HEK293 (cell line): ENCODE measurements at regions not wholly inside any gene's neighbourhood (a gene's known extent, or its start where the extent isn't known, plus 50 kb on each side); places are given as distances from the start of the nearest gene placed in this dataset.

ENCODE experiments used
- CTCF ChIA-PET: fragments of 350-600 bp; formaldehyde crosslinking; extraction: SDS; loops from one replicate; lab custom pipeline; 2021; ENCODE audit warnings: antibody characterized with exemption; lab: Yijun Ruan, JAX
- POLR2A ChIA-PET: fragments of 300-600 bp; formaldehyde crosslinking; extraction: SDS; loops from one replicate; lab custom pipeline; 2020; ENCODE audit warnings: antibody characterized with exemption, inconsistent platforms; lab: Yijun Ruan, JAX
- H3K27ac ChIP-seq: fragments of 200-500 bp; sonication (Bioruptor generic); 2 replicates; pipeline ENCODE4 v1.5.1; 2014; ENCODE audit warnings: low read depth, low read length, control low read depth, inconsistent platforms; ENCODE audit errors: extremely low read depth
- H3K36me3 ChIP-seq, 2 experiments: fragments of 200-500 bp in 1 of 2; sonication (Bioruptor generic) in 1 of 2; 1 replicate in 1 of 2; 2 replicates in 1 of 2; pipeline ENCODE4 v1.5.1; 2014 to 2017; ENCODE audit warnings: inconsistent platforms in 2 of 2, low read length in 2 of 2; ENCODE audit not compliant: control insufficient read depth in 2 of 2, insufficient read depth in 1 of 2
- H3K4me1 ChIP-seq: fragments of 200-500 bp; sonication (Bioruptor generic); 2 replicates; pipeline ENCODE4 v1.5.1; 2014; ENCODE audit warnings: mild to moderate bottlenecking, low read length, inconsistent platforms; ENCODE audit not compliant: control insufficient read depth, insufficient read depth
- H3K4me3 ChIP-seq: 2 replicates; pipeline ENCODE4 v1.5.1; 2011; ENCODE audit warnings: low read depth, mild to moderate bottlenecking, control low read depth, low read length, moderate library complexity
- H3K9me3 ChIP-seq: fragments of 200-500 bp; sonication (Bioruptor generic); 2 replicates; pipeline ENCODE4 v1.5.1; 2014; ENCODE audit warnings: low read depth, low read length, inconsistent platforms; ENCODE audit not compliant: control insufficient read depth, insufficient read depth
- ELK4 ChIP-seq: IDR thresholded peaks from 2 replicates; pipeline ENCODE4 v1.6.1; 2011; ENCODE audit warnings: mild to moderate bottlenecking, low read depth, low read length, borderline replicate concordance
- GLIS2 ChIP-seq: fragments of 450-650 bp; formaldehyde crosslinking; IDR thresholded peaks from 2 replicates; pipeline ENCODE4 v1.5.1; 2016; ENCODE audit warnings: missing biosample characterization, missing genetic modification characterization
- KLF7 ChIP-seq: fragments of 450-650 bp; formaldehyde crosslinking; IDR thresholded peaks from 2 replicates; pipeline ENCODE4 v1.5.1; 2016; ENCODE audit warnings: missing biosample characterization, missing genetic modification characterization, borderline replicate concordance
- MEIS1 ChIP-seq: sonication (generic); formaldehyde crosslinking; IDR thresholded peaks from 2 replicates; pipeline ENCODE4 v1.8.1; 2022; ENCODE audit warnings: missing genetic modification reagents, mild to moderate bottlenecking, borderline replicate concordance
- MYNN ChIP-seq: fragments of 450-650 bp; formaldehyde crosslinking; IDR thresholded peaks from 2 replicates; pipeline ENCODE4 v1.5.1; 2016; ENCODE audit warnings: missing biosample characterization, missing genetic modification characterization, borderline replicate concordance
- PRDM10 ChIP-seq: fragments of 450-650 bp; formaldehyde crosslinking; IDR thresholded peaks from 2 replicates; pipeline ENCODE4 v1.5.1; 2016; ENCODE audit warnings: missing biosample characterization, missing genetic modification characterization
- RBAK ChIP-seq: fragments of 450-650 bp; formaldehyde crosslinking; IDR thresholded peaks from 2 replicates; pipeline ENCODE4 v1.5.1; 2016; ENCODE audit warnings: missing biosample characterization, missing genetic modification characterization
- ZBTB49 ChIP-seq: fragments of 450-650 bp; formaldehyde crosslinking; IDR thresholded peaks from 2 replicates; pipeline ENCODE4 v1.5.1; 2016; ENCODE audit warnings: missing biosample characterization, missing genetic modification characterization, low read depth
- ZBTB6 ChIP-seq: fragments of 450-650 bp; formaldehyde crosslinking; IDR thresholded peaks from 2 replicates; pipeline ENCODE4 v1.5.1; 2017; ENCODE audit warnings: missing biosample characterization, missing genetic modification characterization
- ZFP37 ChIP-seq: fragments of 450-650 bp; formaldehyde crosslinking; IDR thresholded peaks from 2 replicates; pipeline ENCODE4 v1.5.1; 2016; ENCODE audit warnings: missing biosample characterization, missing genetic modification characterization
- ZIC2 ChIP-seq: fragments of 450-650 bp; formaldehyde crosslinking; IDR thresholded peaks from 2 replicates; pipeline ENCODE4 v1.5.1; 2016; ENCODE audit warnings: missing biosample characterization, missing genetic modification characterization
- ZNF16 ChIP-seq: fragments of 450-650 bp; formaldehyde crosslinking; IDR thresholded peaks from 2 replicates; pipeline ENCODE4 v1.5.1; 2016; ENCODE audit warnings: low read depth, missing biosample characterization, missing genetic modification characterization
- ZNF174 ChIP-seq: fragments of 450-650 bp; formaldehyde crosslinking; IDR thresholded peaks from 2 replicates; pipeline ENCODE4 v1.5.0; 2017; ENCODE audit warnings: missing biosample characterization, mild to moderate bottlenecking, missing genetic modification characterization
- ZNF202 ChIP-seq: fragments of 450-650 bp; formaldehyde crosslinking; IDR thresholded peaks from 2 replicates; pipeline ENCODE4 v1.5.1; 2016; ENCODE audit warnings: missing biosample characterization, missing genetic modification characterization, borderline replicate concordance
- ZNF324 ChIP-seq: fragments of 450-650 bp; formaldehyde crosslinking; IDR thresholded peaks from 2 replicates; pipeline ENCODE4 v1.5.1; 2016; ENCODE audit warnings: missing biosample characterization, missing genetic modification characterization
- ZNF37A ChIP-seq: fragments of 450-650 bp; IDR thresholded peaks from 2 replicates; pipeline ENCODE4 v1.5.1; 2018; ENCODE audit warnings: missing biosample characterization, missing genetic modification characterization
- ZNF391 ChIP-seq: fragments of 450-650 bp; formaldehyde crosslinking; IDR thresholded peaks from 2 replicates; pipeline ENCODE4 v1.5.1; 2016; ENCODE audit warnings: low read depth, missing biosample characterization, missing genetic modification characterization, borderline replicate concordance
- ZNF404 ChIP-seq: fragments of 450-650 bp; formaldehyde crosslinking; IDR thresholded peaks from 2 replicates; pipeline ENCODE4 v1.5.1; 2017; ENCODE audit warnings: missing biosample characterization, missing genetic modification characterization
- ZNF548 ChIP-seq: fragments of 450-650 bp; formaldehyde crosslinking; IDR thresholded peaks from 2 replicates; pipeline ENCODE4 v1.5.1; 2016; ENCODE audit warnings: missing biosample characterization, missing genetic modification characterization
- ZNF561 ChIP-seq: fragments of 450-650 bp; IDR thresholded peaks from 2 replicates; pipeline ENCODE4 v1.5.1; 2018; ENCODE audit warnings: missing biosample characterization, missing genetic modification characterization, borderline replicate concordance
- ZNF792 ChIP-seq: fragments of 450-650 bp; formaldehyde crosslinking; IDR thresholded peaks from 2 replicates; pipeline ENCODE4 v1.5.1; 2016; ENCODE audit warnings: missing biosample characterization, missing genetic modification characterization
- ZSCAN16 ChIP-seq: fragments of 450-650 bp; formaldehyde crosslinking; IDR thresholded peaks from 2 replicates; pipeline ENCODE4 v1.5.1; 2016; ENCODE audit warnings: missing biosample characterization, missing genetic modification characterization
- ZSCAN4 ChIP-seq: fragments of 450-650 bp; formaldehyde crosslinking; IDR thresholded peaks from 2 replicates; pipeline ENCODE4 v1.5.1; 2017; ENCODE audit warnings: missing biosample characterization, missing genetic modification characterization

- ChIA-PET CTCF (no interaction called here), POLR2A (no interaction called here)
- TF ChIP-seq MYNN (tag by site-specific recombination) (no peak), ELK4 (no peak), PRDM10 (no peak), ZNF37A (tag by site-specific recombination) (no peak), ZSCAN16 (tag by site-specific recombination) (no peak), ZNF16 (tag by site-specific recombination) (no peak), ZIC2 (tag by site-specific recombination) (no peak), KLF7 (tag by site-specific recombination) (no peak), ZBTB6 (no peak), ZNF202 (tag by site-specific recombination) (no peak), GLIS2 (tag by site-specific recombination) (no peak), ZBTB49 (tag by site-specific recombination) (no peak), MEIS1 (CRISPR knock-in tag) (no peak), ZNF174 (tag by site-specific recombination) (no peak), ZNF404 (tag by site-specific recombination) (no peak), ZNF391 (tag by site-specific recombination) (no peak), ZNF561 (tag by site-specific recombination) (no peak)
- Histone ChIP-seq H3K36me3 (no peaks in the 10 kb centered on the region), H3K4me3 (no peak overlapping the region), H3K9me3 (no peaks in the 10 kb centered on the region), H3K4me1 (no peaks in the 10 kb centered on the region), H3K27ac (no peak overlapping the region)
Measured at GRCh38 chr13:62920159-62920558, 1504.5 kb upstream of the PCDH20 start.

GRCh38 chr13:62919491-62919890 lies 1503.8 kb upstream of the PCDH20 start:
- ChIA-PET CTCF (no interaction called here), POLR2A (no interaction called here)
- Histone ChIP-seq H3K36me3 (no peaks in the 10 kb centered on the region), H3K27ac (no peak overlapping the region), H3K4me1 (no peaks in the 10 kb centered on the region), H3K9me3 (no peaks in the 10 kb centered on the region), H3K4me3 (no peak overlapping the region)
- TF ChIP-seq ZNF792 (tag by site-specific recombination) (no peak), RBAK (tag by site-specific recombination) (no peak), ZNF548 (tag by site-specific recombination) (no peak), ZNF324 (tag by site-specific recombination) (no peak), ZSCAN4 (tag by site-specific recombination) (no peak), ZFP37 (tag by site-specific recombination) (no peak)
